ENCODE measurements at regions not wholly inside any gene's neighbourhood (a gene's known extent, or its start where the extent isn't known, plus 50 kb on each side); places are given as distances from the start of the nearest gene placed in this dataset.

DNA sequence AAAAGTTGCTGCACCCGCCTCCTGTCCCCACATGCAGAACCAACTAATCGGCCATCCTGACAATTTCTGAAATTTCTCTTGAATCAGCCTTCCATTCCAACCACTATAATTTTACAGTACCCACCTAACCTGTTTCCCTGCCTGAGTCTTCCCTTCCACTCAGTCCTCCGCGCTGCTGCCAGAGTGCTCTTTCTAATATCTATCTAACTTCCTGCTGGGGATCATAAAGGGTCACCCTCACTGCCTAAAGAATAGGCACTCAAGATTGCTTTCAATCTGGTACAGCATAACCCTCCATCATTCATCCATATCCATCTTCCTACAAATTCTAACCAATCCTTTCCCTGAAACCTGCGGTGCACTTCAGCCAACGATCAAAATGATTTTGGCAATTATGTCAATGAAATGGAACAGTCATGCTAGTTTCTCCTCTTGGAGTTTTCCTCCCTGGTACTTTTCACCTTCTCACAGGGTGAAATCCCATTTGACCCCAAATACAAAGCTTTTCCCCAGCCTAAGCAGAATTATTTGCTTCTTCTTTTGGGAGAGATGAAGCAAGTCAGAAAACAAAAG, 117.5 kb upstream of the BEND6 start:
- no peak for TF ChIP-seq CTCF (IDR thresholded peaks at IDR 0.05; ENCODE audit: extremely low read depth, insufficient read depth, missing control alignments)
- in situ Hi-C loops (cut with MboI; ENCODE audit: low pct_unique_long_range_greater_than_20kb, low sequenced_read_pairs, unreplicated experiment), result no loop called here
- DNase-seq (ENCODE audit: low spot score), result no peak

DNA sequence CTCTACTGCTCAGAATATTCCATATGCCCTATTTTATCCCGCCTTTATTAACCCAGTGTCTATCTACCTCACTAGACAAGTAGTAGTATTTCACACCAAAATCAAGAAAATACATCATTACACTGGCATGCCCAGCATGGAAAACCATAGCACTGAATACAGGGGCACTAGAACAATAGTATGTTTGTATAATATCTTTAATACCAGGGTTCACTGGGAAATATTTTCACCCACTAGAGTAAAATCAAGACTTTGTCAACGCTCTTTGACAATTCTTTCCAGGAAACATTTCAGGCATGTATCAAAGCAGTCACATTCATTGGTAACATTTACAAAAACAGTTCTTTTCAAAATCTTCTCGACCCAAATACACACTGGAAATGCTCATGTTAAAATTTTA, 119.3 kb upstream of the BEND6 start:
- in situ Hi-C loops (cut with MboI; ENCODE audit: low pct_unique_long_range_greater_than_20kb, low sequenced_read_pairs, unreplicated experiment), result no loop called here
- DNase-seq (ENCODE audit: low spot score), result no peak
- TF ChIP-seq CTCF (IDR thresholded peaks at IDR 0.05; ENCODE audit: extremely low read depth, insufficient read depth, missing control alignments), result no peak

- in situ Hi-C loops (cut with MboI; ENCODE audit: low pct_unique_long_range_greater_than_20kb, low sequenced_read_pairs, unreplicated experiment), result no loop called here
- no peak for DNase-seq (ENCODE audit: low spot score)
- TF ChIP-seq CTCF (IDR thresholded peaks at IDR 0.05; ENCODE audit: extremely low read depth, insufficient read depth, missing control alignments), result no peak
Observed at GRCh38 chr6:56833873-56834272, 121.0 kb upstream of the BEND6 start.

DNA sequence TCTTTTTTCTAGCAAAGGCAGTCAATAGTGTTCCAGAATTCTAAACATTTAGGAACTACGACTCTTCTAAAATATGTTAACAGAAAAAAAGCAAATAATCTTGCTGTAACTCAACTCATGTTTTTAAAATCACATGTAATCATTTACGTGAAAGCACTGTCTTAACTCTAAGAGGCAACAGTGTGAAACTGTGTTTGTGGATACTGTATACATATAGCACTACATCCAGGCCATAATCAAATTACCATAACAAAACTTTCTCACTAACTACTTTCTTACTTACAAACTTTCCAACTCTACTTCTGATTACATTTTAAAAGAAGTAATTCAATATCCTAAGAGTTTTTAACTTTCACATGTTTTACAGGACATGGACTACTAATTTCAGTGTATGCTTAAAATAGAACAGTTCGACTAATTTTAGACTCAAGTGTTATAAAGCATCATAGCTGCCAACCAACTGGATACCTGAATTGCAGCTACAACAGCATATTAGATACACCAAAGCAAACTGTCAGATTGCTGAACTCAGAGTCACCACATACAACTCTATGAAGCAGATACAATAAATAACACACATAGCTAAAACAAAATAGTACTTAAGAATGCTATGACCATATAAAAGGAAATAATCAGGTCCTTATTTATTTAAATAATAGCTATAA, 121.6 kb upstream of the BEND6 start:
- in situ Hi-C loops (cut with MboI; ENCODE audit: low pct_unique_long_range_greater_than_20kb, low sequenced_read_pairs, unreplicated experiment), result no loop called here
- TF ChIP-seq CTCF (IDR thresholded peaks at IDR 0.05; ENCODE audit: extremely low read depth, insufficient read depth, missing control alignments), result no peak
- DNase-seq (ENCODE audit: low spot score), result no peak

- TF ChIP-seq CTCF (IDR thresholded peaks at IDR 0.05; ENCODE audit: extremely low read depth, insufficient read depth, missing control alignments), result no peak
- no peak for DNase-seq (ENCODE audit: low spot score)
- in situ Hi-C loops (cut with MboI; ENCODE audit: low pct_unique_long_range_greater_than_20kb, low sequenced_read_pairs, unreplicated experiment), result no loop called here
Observed at GRCh38 chr6:56832225-56832624, 122.7 kb upstream of the BEND6 start.

GRCh38 chr6:56831334-56831733, 123.6 kb upstream of the BEND6 start:
- TF ChIP-seq CTCF (IDR thresholded peaks at IDR 0.05; ENCODE audit: extremely low read depth, insufficient read depth, missing control alignments), result no peak
- in situ Hi-C loops (cut with MboI; ENCODE audit: low pct_unique_long_range_greater_than_20kb, low sequenced_read_pairs, unreplicated experiment), result no loop called here

More at GRCh38 chr6:56831334-56831733, 123.6 kb upstream of the BEND6 start:
- DNase-seq (ENCODE audit: low spot score), result no peak
